Trophoblast cell (in vitro differentiated cells and primary cell): ENCODE measurements at regions not wholly inside any gene's neighbourhood (a gene's known extent, or its start where the extent isn't known, plus 50 kb on each side); places are given as distances from the start of the nearest gene placed in this dataset.

Experiments used
- DNase-seq, 2 donors: peaks; one replicate each; pipeline ENCODE4 v3.0.0-alpha.2; 2016
- H2AFZ ChIP-seq: 2 replicates; pipeline ENCODE4 v1.6.1; 2013; ENCODE audit warnings: low read length, moderate library complexity, mild to moderate bottlenecking; ENCODE audit not compliant: insufficient read depth, poor library complexity
- H2AK5ac ChIP-seq: 2 replicates; pipeline ENCODE4 v1.6.1; 2013; ENCODE audit warnings: mild to moderate bottlenecking, low read length
- H2BK120ac ChIP-seq: 2 replicates; pipeline ENCODE4 v1.6.1; 2013; ENCODE audit warnings: low read length, mild to moderate bottlenecking, moderate library complexity; ENCODE audit not compliant: insufficient read depth, poor library complexity
- H2BK12ac ChIP-seq: 2 replicates; pipeline ENCODE4 v1.6.1; 2013; ENCODE audit warnings: mild to moderate bottlenecking, low read length, moderate library complexity
- H2BK5ac ChIP-seq: 2 replicates; pipeline ENCODE4 v1.6.1; 2013; ENCODE audit warnings: low read length, low read depth, moderate library complexity, mild to moderate bottlenecking; ENCODE audit not compliant: poor library complexity
- H3K14ac ChIP-seq: 2 replicates; pipeline ENCODE4 v1.6.1; 2013; ENCODE audit warnings: mild to moderate bottlenecking, low read length
- H3K18ac ChIP-seq: 2 replicates; pipeline ENCODE4 v1.6.1; 2013; ENCODE audit warnings: mild to moderate bottlenecking, low read length
- H3K23ac ChIP-seq: 2 replicates; pipeline ENCODE4 v1.6.1; 2013; ENCODE audit warnings: low read length
- H3K27ac ChIP-seq: 2 replicates; pipeline ENCODE4 v1.5.1; 2013; ENCODE audit warnings: low read depth, mild to moderate bottlenecking, inconsistent platforms, low read length, moderate library complexity
- H3K27me3 ChIP-seq: 2 replicates; pipeline ENCODE4 v1.6.1; 2013; ENCODE audit warnings: inconsistent platforms, mild to moderate bottlenecking, low read length, moderate library complexity; ENCODE audit not compliant: insufficient read depth
- H3K36me3 ChIP-seq, 2 experiments: 1 replicate in 1 of 2; 2 replicates in 1 of 2; pipeline ENCODE4 v1.6.1; 2013; ENCODE audit warnings: low read length in 2 of 2, mild to moderate bottlenecking in 2 of 2, moderate library complexity in 1 of 2; ENCODE audit not compliant: insufficient read depth in 2 of 2, control insufficient read depth in 1 of 2
- H3K4ac ChIP-seq: 2 replicates; pipeline ENCODE4 v1.6.1; 2013; ENCODE audit warnings: low read depth, mild to moderate bottlenecking, low read length, moderate library complexity
- H3K4me1 ChIP-seq, 2 experiments: 1 replicate in 1 of 2; 2 replicates in 1 of 2; pipeline ENCODE4 v1.6.1; 2013; ENCODE audit warnings: low read length in 2 of 2, mild to moderate bottlenecking in 2 of 2, moderate library complexity in 1 of 2; ENCODE audit not compliant: insufficient read depth in 2 of 2, control insufficient read depth in 1 of 2
- H3K4me2 ChIP-seq: 2 replicates; pipeline ENCODE4 v1.6.1; 2013; ENCODE audit warnings: inconsistent platforms, mild to moderate bottlenecking, low read length, moderate library complexity
- H3K4me3 ChIP-seq: 2 replicates; pipeline ENCODE4 v1.5.1; 2013; ENCODE audit warnings: mild to moderate bottlenecking, low read depth, low read length, inconsistent platforms
- H3K79me1 ChIP-seq: one replicate; pipeline ENCODE4 v1.6.1; 2013; ENCODE audit warnings: low read length
- H3K79me2 ChIP-seq: 2 replicates; pipeline ENCODE4 v1.6.1; 2013; ENCODE audit warnings: low read length, mild to moderate bottlenecking; ENCODE audit not compliant: control insufficient read depth, insufficient read depth, poor library complexity
- H3K9ac ChIP-seq: 2 replicates; pipeline ENCODE4 v1.6.1; 2013; ENCODE audit warnings: mild to moderate bottlenecking, low read length
- H3K9me3 ChIP-seq: 2 replicates; pipeline ENCODE4 v1.6.1; 2013; ENCODE audit warnings: low read depth, mild to moderate bottlenecking, control low read depth, inconsistent platforms, low read length; ENCODE audit not compliant: insufficient read depth
- H4K12ac ChIP-seq: 2 replicates; pipeline ENCODE4 v1.6.1; 2013; ENCODE audit warnings: low read depth, mild to moderate bottlenecking, low read length, moderate library complexity
- H4K8ac ChIP-seq: 2 replicates; pipeline ENCODE4 v1.6.1; 2013; ENCODE audit warnings: low read depth, mild to moderate bottlenecking, low read length, moderate library complexity
- H4K91ac ChIP-seq: one replicate; pipeline ENCODE4 v1.6.1; 2013; ENCODE audit warnings: low read depth, mild to moderate bottlenecking, low read length, moderate library complexity
- WGBS: extraction: QIAGEN DNeasy Blood & Tissue Kit; methylation state at CpG from one replicate; pipeline ENCODE4 v1.1.7; 2013; ENCODE audit warnings: missing lambda C conversion rate; ENCODE audit not compliant: insufficient read length, insufficient coverage; ENCODE audit errors: extremely low coverage; 5-methylcytosine and 5-hydroxymethylcytosine counted together

DNA sequence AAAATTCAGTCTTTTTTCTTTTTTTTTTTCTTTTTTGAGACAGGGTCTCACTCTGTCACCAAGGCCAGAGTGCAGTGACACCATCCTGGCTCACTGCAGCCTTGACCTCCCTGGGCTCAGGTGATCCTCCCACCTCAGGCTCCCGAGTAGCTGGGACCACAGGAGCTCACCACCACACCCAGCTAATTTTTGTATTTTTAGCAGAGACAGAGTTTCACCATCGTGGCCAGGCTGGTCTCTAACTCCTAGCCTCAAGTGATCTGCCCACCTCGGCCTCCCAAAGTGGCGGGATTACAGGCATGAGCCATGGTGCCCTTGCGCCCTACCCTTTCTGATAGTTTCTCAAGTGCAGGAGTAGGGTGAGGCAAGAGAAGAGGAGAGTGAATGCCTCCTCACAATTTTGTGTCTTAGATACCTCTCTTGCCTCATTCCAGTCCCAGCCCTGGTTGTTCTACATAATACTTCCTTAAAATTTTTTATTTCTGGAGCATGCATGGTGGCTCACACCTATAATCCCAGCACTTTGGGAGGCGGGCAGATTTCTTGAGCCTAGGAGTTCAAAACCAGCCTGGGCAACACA is 68.2 kb upstream of the CAB39 start:
- Histone ChIP-seq H3K4me3 (no peak overlapping the region), H4K91ac (no peak overlapping the region), H3K4ac (no peak overlapping the region), H3K14ac (no peak overlapping the region), H3K79me1 (no peaks in the 10 kb centered on the region), H3K9me3 (no peaks in the 10 kb centered on the region), H3K9ac (no peak overlapping the region), H3K4me1 (no peaks in the 10 kb centered on the region), H4K8ac (no peak overlapping the region), H3K4me2 (no peak overlapping the region), H3K23ac (no peak overlapping the region), H3K18ac (no peak overlapping the region), H3K27me3 (no peaks in the 10 kb centered on the region), H2BK120ac (no peak overlapping the region), H2AK5ac (no peak overlapping the region), H2AFZ (no peak overlapping the region), H3K79me2 (no peaks in the 10 kb centered on the region), H3K27ac (no peak overlapping the region), H4K12ac (no peak overlapping the region), H2BK5ac (no peak overlapping the region), H2BK12ac (no peak overlapping the region), H3K36me3 (no peaks in the 10 kb centered on the region)
- WGBS, result no CpG with 5 or more reads among the region's 6 CpGs
- no peak for DNase-seq

DNA sequence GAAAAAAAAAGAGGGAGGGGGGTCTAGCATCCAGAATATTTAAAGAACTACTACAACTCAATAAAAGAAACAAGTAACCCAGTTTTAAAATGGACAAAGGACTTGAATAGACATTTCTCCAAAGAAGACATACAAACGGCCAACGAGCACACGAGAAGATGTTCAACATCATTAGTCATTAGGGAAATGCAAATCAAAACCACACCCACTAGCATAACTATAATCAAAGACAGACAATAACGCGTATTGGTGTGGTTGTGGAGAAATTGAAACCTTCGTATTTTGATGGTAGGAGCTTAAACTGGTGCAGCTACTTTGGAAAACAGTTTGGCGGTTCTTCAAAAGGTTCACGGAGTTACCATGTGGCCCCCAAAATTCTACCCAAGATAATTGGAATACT is 64.3 kb upstream of the CAB39 start:
- Histone ChIP-seq H3K27me3 (no peaks in the 10 kb centered on the region), H3K23ac (no peak overlapping the region), H3K27ac (no peak overlapping the region), H3K9ac (no peak overlapping the region), H2AK5ac (no peak overlapping the region), H3K4ac (no peak overlapping the region), H3K79me2 (no peaks in the 10 kb centered on the region), H2BK12ac (no peak overlapping the region), H4K8ac (no peak overlapping the region), H2BK5ac (no peak overlapping the region), H3K9me3 (no peaks in the 10 kb centered on the region), H3K14ac (no peak overlapping the region), H3K4me2 (no peak overlapping the region), H3K18ac (no peak overlapping the region), H3K36me3 (no peaks in the 10 kb centered on the region), H4K91ac (no peak overlapping the region), H2BK120ac (no peak overlapping the region), H3K79me1 (no peaks in the 10 kb centered on the region), H3K4me1 (no peaks in the 10 kb centered on the region), H3K4me3 (no peak overlapping the region), H2AFZ (no peak overlapping the region), H4K12ac (no peak overlapping the region)
- DNase-seq, result no peak
- WGBS, result no CpG with 5 or more reads among the region's 8 CpGs

- Histone ChIP-seq H3K79me1 (peaks cover 2% of the 10 kb centered on the region), H2AFZ (no peak overlapping the region), H2BK120ac (no peak overlapping the region), H3K36me3 (no peaks in the 10 kb centered on the region), H4K12ac (no peak overlapping the region), H3K9me3 (no peaks in the 10 kb centered on the region), H3K23ac (no peak overlapping the region), H3K4me3 (no peak overlapping the region), H3K18ac (no peak overlapping the region), H3K27me3 (no peaks in the 10 kb centered on the region), H4K8ac (no peak overlapping the region), H2BK12ac (no peak overlapping the region), H3K79me2 (no peaks in the 10 kb centered on the region), H3K4me2 (no peak overlapping the region), H2BK5ac (no peak overlapping the region), H4K91ac (no peak overlapping the region), H2AK5ac (no peak overlapping the region), H3K4me1 (peaks cover 3 to 6% of the 10 kb centered on the region in 2 experiments), H3K4ac (no peak overlapping the region), H3K9ac (no peak overlapping the region), H3K27ac (no peak overlapping the region), H3K14ac (no peak overlapping the region)
- WGBS, result no CpG with 5 or more reads among the region's 7 CpGs
- DNase-seq, result no peak
These were observed 62.0 kb upstream of the CAB39 start for GRCh38 chr2:230650585-230651137.

DNA sequence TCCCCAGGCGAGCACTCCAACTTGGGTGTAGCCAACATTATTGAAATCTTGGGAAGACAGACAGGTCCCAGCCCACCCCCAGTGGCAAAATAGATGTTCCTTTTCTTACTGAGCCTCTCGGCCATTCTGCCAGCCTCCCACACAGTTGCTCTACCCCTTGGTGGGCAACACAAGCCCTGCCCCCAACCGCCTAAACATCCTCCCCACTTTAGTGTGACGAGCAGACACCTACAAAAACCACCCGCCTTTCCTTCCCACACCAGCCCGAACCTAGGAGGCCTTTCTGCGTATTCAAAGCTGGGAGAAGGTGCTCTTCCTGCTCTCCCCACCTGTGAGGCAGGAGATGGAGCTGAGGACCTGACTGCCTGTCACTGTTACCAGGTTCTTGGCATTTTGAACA is 58.6 kb upstream of the CAB39 start:
- Histone ChIP-seq H3K79me2 (no peaks in the 10 kb centered on the region), H3K4me3 (no peak overlapping the region), H4K91ac (peak overlapping the region; percentile 15), H4K12ac (no peak overlapping the region), H3K27ac (no peak overlapping the region), H3K14ac (no peak overlapping the region), H3K4ac (no peak overlapping the region), H3K4me1 (peaks cover 3 to 10% of the 10 kb centered on the region in 2 experiments), H4K8ac (peak overlapping the region; percentile 9), H3K27me3 (no peaks in the 10 kb centered on the region), H3K9me3 (no peaks in the 10 kb centered on the region), H2AFZ (no peak overlapping the region), H3K36me3 (no peaks in the 10 kb centered on the region), H3K23ac (no peak overlapping the region), H3K18ac (peak overlapping the region; percentile 2), H2BK120ac (peak overlapping the region; percentile 10), H2BK12ac (peak overlapping the region; percentile 29), H2BK5ac (no peak overlapping the region), H3K4me2 (no peak overlapping the region), H3K79me1 (peaks cover 2% of the 10 kb centered on the region), H2AK5ac (no peak overlapping the region), H3K9ac (no peak overlapping the region)
- no peak for DNase-seq
- no CpG with 5 or more reads among the region's 7 CpGs for WGBS
